ENCODE measurements at regions not wholly inside any gene's neighbourhood (a gene's known extent, or its start where the extent isn't known, plus 50 kb on each side); places are given as distances from the start of the nearest gene placed in this dataset.
A peak's percentile ranks its signal among the peaks of the same experiment; 100 is the strongest.
"Not testable (repeated sequence)": the region's sequence is repeated elsewhere in the genome, so short reads cannot be mapped to it uniquely, and the experiment has no call there.

DNA sequence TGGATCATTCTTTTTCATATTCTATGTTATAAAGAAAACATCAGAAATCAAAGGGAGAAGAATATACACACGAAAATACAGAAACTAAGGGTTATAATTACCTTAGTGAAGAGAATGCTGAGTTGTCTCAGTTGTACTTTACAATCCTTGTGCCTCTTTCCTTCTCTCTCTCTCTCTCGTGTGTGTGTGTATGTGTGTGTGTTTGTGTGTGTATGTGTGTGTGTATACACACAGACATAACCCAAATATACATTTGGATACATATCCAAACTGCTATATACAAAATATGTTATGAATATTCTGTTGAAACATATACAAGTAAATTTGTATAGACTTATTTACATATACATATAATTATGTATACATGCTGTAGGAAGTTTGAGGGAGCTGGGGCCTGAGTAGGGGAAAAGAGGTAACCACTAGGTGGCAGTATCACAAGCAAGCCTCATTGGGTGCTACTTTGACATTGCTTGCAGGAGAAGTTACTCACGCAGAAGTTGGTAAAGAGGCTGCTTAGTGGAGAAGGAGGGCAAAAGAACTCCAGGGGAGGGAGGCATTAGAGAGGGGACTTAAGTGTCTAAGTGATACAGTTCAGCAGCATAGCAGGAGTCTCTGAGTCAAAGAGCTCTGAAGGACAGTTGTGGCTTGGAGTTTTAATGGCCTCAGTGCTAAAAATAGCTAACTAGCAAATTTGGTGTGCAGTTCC, 465.1 kb upstream of the PCDH20 start:
- Histone ChIP-seq H3K4me3 (no peak overlapping the region), H3K36me3 (ENCODE audit: low read depth) (no peaks in the 10 kb centered on the region), H3K9me3 (peaks cover 20% of the 10 kb centered on the region), H3K4me1 (ENCODE audit: low read depth) (no peaks in the 10 kb centered on the region)
- intact Hi-C loops (cut with DNase I, micrococcal nuclease), result no loop called here
- TF ChIP-seq, protein P1, sequence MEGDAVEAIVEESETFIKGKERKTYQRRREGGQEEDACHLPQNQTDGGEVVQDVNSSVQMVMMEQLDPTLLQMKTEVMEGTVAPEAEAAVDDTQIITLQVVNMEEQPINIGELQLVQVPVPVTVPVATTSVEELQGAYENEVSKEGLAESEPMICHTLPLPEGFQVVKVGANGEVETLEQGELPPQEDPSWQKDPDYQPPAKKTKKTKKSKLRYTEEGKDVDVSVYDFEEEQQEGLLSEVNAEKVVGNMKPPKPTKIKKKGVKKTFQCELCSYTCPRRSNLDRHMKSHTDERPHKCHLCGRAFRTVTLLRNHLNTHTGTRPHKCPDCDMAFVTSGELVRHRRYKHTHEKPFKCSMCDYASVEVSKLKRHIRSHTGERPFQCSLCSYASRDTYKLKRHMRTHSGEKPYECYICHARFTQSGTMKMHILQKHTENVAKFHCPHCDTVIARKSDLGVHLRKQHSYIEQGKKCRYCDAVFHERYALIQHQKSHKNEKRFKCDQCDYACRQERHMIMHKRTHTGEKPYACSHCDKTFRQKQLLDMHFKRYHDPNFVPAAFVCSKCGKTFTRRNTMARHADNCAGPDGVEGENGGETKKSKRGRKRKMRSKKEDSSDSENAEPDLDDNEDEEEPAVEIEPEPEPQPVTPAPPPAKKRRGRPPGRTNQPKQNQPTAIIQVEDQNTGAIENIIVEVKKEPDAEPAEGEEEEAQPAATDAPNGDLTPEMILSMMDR (IDR thresholded peaks at IDR 0.05), result no peak
- DNase-seq (peak in 1 of 3 donors; percentile 4), ATAC-seq (no peak)

DNA sequence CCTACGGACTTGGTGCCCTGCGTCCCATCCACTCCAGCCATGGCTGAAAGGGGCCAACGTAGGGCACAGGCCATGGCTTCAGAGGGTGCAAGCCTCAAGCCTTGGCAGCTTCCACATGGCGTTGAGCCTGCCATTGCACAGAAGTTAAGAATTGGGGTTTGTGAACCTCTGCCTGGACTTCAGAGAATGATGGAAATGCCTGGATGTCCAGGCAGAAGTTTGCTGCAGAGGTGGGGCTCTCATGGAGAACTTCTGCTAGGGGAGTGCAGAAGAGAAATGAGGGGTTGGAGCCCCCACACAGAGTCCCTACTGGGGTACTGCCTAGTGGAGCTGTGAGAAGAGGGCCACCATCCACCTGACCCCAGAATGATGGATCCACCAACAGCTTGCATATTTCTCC, 462.9 kb upstream of the PCDH20 start:
- H3K36me3 ChIP-seq (ENCODE audit: low read depth); DNase-seq; intact Hi-C loops (cut with DNase I, micrococcal nuclease); H3K4me1 ChIP-seq (ENCODE audit: low read depth); H3K4me3 ChIP-seq; ATAC-seq: not testable (repeated sequence)
- peaks cover 38% of the 10 kb centered on the region for H3K9me3 ChIP-seq

GRCh38 chr13:61874970-61875579, 459.4 kb upstream of the PCDH20 start:
- DNase-seq (no peak), ATAC-seq (no peak)
- TF ChIP-seq, protein P1 (IDR thresholded peaks at IDR 0.05), result no peak
- Histone ChIP-seq H3K4me1 (ENCODE audit: low read depth) (no peaks in the 10 kb centered on the region), H3K36me3 (ENCODE audit: low read depth) (no peaks in the 10 kb centered on the region), H3K4me3 (no peak overlapping the region), H3K9me3 (peaks cover 45% of the 10 kb centered on the region)
- intact Hi-C loops (cut with DNase I, micrococcal nuclease), result no loop called here

DNA sequence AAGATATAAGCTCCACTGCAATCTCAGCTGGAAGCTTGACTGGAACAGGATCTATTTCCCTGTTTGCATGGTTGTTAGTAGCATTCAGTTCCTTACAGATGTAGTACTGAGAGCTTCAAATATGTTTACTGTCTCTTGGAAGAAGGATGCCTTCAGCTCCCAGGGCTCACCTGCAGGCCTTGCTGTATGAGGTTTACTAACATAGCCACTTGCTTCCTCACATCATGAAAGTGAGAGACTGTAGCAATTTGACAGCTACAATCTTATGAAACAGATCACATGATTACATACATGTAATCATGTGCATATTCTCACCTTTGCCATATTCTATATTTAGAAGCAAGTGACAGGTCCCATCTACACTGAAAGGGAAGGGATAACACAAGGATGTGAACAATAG, 458.1 kb upstream of the PCDH20 start:
- TF ChIP-seq, protein P1 (IDR thresholded peaks at IDR 0.05), result no peak
- H3K4me3 ChIP-seq, result no peak overlapping the region
- H3K36me3 ChIP-seq (ENCODE audit: low read depth), result no peaks in the 10 kb centered on the region
- no peaks in the 10 kb centered on the region for H3K4me1 ChIP-seq (ENCODE audit: low read depth)
- DNase-seq, result no peak
- no peak for ATAC-seq
- H3K9me3 ChIP-seq, result peaks cover 51% of the 10 kb centered on the region
- intact Hi-C loops (cut with DNase I, micrococcal nuclease), result no loop called here

GRCh38 chr13:61857198-61857597, 441.5 kb upstream of the PCDH20 start:
- Histone ChIP-seq H3K4me3 (no peak overlapping the region), H3K4me1 (ENCODE audit: low read depth) (no peaks in the 10 kb centered on the region), H3K36me3 (ENCODE audit: low read depth) (no peaks in the 10 kb centered on the region), H3K9me3 (peaks cover 25% of the 10 kb centered on the region)
- TF ChIP-seq, protein P1 (IDR thresholded peaks at IDR 0.05), result no peak
- intact Hi-C loops (cut with DNase I, micrococcal nuclease), result no loop called here
- no peak for DNase-seq
- no peak for ATAC-seq

DNA sequence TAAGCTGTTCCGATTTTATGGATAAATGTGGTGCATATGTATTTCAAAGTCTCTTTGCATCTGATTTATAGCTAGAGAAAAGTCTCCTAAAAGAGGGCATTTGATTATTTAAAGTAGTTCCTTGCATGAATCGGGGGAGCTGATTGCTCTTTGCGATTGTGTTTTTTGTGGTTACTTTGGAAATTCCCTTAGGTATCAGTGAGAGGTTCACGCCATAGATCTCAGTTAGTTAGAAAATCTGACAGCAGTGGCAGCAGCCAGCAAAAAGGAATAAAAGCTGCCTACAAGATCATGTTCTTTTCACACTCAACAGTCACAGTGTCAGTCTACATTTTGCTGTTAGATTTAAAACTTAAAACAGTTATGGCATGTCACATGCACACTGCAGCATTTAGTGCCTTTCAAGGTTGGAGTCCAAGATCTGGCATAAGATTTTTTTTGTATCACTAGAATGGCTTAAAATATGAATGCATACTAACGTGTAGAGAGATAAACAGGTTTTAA, 436.5 kb upstream of the PCDH20 start:
- H3K4me3 ChIP-seq, result no peak overlapping the region
- no peaks in the 10 kb centered on the region for H3K4me1 ChIP-seq (ENCODE audit: low read depth)
- intact Hi-C loops (cut with DNase I, micrococcal nuclease), result no loop called here
- DNase-seq, result no peak
- H3K36me3 ChIP-seq (ENCODE audit: low read depth), result no peaks in the 10 kb centered on the region
- TF ChIP-seq, protein P1 (IDR thresholded peaks at IDR 0.05), result no peak
- H3K9me3 ChIP-seq, result peaks cover 25% of the 10 kb centered on the region
- no peak for ATAC-seq

All from mucosa of descending colon (tissue), 3 donors.